NCI-H510A treated with DMSO at 0.1 percent for 48 hours (cell line): ENCODE measurements at regions not wholly inside any gene's neighbourhood (a gene's known extent, or its start where the extent isn't known, plus 50 kb on each side); places are given as distances from the start of the nearest gene placed in this dataset.

Source experiments
- DNase-seq: peaks from one replicate; lab custom pipeline; 2025; lab: John Stamatoyannopoulos, UW

DNA sequence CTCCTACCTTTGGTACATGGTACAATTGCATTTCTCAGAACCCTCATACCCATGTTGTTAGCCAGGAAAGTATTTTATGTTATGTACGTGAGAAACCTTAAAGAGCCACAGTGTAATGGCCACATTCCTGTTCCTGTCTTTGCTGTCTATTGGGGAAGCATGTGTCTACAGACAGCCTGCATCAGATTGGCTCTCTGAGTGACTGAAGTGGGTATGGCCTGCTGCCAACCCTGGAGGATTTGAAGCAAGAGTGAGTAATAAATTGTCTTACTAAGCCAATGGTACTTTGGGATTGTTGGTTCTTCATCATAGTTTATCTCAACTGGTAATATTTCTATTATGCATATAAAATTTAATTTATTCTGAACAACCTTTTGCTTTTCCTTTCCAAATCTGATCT, 574.1 kb downstream of the LMO7 start:
- peak; percentile 20 for DNase-seq

- no peak for DNase-seq
These were observed 562.5 kb downstream of the LMO7 start for GRCh38 chr13:76198568-76199163.

GRCh38 chr13:76189882-76190519, 553.9 kb downstream of the LMO7 start:
- no peak for DNase-seq

- no peak for DNase-seq
These were observed 540.0 kb downstream of the LMO7 start for GRCh38 chr13:76175961-76176725.

GRCh38 chr13:76168661-76169060, 532.5 kb downstream of the LMO7 start:
- DNase-seq, result no peak

DNA sequence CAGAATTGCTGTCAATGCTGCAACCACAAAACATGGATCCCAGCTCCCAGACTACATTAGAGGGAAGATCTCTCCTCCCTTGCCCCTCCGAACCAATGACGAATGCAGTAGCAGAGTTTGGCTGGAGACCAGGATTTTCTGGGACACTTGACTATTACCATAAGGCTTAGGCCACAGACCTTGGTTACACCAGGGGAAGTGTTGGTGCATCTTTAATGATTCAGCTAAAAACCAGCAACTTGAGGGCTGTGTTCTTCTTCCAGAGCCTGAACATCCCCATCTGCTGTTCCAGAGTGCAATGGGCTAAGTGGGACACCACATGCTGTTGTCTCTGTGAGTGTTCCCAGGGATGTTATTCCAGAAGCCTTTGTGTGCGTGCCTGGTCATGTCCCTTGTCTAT, 528.2 kb downstream of the LMO7 start:
- no peak for DNase-seq

- DNase-seq, result no peak
These were observed 527.6 kb downstream of the LMO7 start for GRCh38 chr13:76163761-76164160.

DNA sequence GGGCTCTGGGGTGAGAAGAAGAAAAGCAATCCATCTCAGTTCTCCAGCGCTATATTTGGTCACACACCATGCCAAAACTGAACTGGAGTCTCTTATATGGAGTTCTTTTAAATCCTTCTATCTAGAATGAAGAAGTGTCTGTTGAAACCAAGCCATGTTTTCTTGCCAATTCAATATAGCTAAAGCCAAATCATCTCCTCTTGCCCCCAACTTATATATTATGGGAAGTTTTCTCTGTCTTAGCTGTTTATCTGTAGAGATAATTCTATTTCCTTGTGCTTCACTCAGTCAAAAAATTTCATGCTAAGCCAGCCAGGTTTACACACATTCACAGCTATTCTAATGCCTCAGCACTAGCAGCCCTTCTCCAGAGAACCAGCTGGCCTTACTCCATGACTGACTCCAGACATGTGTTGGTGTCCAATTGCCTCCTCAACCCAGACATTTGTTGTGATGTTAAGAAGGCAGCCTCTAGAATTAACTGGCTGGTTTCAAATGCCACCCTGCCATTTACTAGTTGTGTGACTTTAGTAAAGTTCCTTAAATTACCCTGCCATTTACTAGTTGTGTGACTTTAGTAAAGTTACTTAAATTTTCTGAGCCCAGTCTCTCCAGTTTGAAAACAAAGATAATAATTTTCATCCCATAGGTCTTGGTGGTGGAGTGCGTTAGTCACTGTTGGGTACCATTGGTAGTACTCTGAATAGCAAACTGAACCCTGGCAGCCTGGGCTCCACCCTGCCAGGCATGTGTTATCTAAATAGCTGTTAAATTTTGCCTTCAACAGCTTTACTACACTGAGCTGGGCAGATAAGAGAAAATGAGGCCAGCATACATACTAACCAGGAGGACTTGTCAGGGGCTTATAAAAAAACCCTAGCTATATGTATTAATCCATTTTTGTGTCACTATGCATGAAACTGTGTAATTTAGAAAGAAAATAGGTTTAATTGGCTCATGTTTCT, 525.1 kb downstream of the LMO7 start:
- DNase-seq, result no peak

DNA sequence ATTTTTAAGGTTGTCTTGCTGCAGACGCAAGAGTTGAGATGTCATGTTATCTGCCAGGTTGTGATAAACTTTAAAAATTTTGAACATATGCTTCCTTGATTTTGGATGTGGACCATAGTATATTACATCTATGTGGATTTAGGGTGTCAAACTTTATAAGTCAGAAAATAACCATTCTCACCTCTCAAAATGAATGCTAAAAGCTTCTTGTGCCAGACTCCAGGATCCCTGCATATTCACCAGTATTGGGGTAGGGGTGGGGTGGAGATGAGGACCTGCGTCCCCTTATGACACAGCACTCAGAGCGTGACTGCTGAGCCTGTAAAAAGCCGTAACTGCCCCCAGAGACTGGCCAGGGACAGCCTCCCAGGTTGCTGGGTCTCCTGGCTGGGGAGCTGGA, 524.4 kb downstream of the LMO7 start:
- no peak for DNase-seq

- DNase-seq, result no peak
These were observed 521.8 kb downstream of the LMO7 start for GRCh38 chr13:76157926-76158325.

- no peak for DNase-seq
These were observed 517.1 kb downstream of the LMO7 start for GRCh38 chr13:76153239-76153638.

DNA sequence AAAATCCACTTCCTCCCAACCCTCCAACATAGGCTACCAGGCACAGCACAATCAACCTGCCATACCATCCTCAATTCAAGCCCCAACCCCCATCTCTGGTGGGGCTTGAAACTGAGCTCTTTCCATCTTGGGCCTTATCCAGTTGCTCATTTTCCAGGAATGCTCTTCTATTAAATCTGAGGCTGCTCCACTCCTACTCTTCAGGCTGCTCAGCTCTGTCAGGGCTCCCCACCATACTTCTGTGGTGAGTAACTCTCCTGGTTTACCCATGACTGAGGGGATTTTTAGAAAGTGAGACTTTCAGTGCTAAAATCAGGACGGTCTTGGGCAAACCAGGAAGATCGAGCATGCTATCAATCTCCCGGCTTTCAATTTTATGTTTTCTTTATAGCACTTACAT, 512.8 kb downstream of the LMO7 start:
- DNase-seq, result no peak

- no peak for DNase-seq
These were observed 512.2 kb downstream of the LMO7 start for GRCh38 chr13:76148374-76148773.

- DNase-seq, result no peak
These were observed 496.4 kb downstream of the LMO7 start for GRCh38 chr13:76132532-76132931.

DNA sequence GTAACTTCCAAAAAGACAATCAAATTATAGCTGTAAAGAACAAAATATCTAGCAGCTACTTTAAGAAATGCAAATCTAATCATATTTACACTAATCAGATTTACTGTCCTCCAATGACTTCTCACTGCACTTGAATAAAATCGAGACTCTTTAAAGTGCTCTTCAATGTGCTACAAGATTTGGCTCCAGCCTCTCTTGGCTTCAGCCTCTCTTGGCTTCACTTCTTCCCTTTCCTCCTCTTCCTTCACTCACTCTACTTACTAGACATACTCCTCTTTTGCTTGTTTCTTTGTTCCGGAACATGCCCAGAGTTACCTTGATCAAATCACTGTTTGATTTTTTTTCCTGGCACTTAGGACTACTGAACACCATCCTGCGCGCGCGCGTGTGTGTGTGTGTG, 495.4 kb downstream of the LMO7 start:
- DNase-seq, result no peak

DNA sequence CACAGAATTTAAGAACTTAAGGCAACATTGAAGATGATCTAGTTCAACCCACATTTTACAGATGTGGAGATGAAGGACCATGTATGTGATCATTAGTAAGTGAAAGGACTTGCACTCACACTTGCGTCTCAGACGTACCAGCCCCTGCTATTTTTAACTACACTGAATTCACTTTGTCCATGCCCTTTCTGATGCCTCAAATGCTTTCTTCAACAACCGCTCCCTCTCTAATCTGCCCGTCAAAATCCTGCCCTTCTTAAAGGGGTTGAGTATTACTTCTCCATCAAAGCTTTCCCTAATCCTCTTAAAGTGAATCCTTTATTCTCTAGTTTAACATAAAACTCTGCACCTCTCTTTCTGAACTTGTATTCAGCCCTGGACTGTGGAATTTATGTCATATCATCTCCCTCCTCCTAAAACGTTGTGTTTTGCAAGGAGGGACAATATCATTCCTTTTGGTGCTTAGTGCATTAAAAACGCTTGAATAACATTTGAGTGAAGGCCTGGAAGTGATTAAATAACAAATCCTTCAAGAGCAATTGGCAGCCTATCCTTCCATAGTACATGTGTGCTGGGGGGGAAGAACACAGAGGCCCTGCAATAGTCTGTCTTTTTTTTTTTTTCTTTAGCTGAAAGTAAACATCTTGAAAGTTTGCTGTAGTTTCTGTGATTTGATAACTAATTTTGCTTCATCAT, 493.3 kb downstream of the LMO7 start:
- no peak for DNase-seq

- no peak for DNase-seq
These were observed 491.8 kb downstream of the LMO7 start for GRCh38 chr13:76127922-76128321.

DNA sequence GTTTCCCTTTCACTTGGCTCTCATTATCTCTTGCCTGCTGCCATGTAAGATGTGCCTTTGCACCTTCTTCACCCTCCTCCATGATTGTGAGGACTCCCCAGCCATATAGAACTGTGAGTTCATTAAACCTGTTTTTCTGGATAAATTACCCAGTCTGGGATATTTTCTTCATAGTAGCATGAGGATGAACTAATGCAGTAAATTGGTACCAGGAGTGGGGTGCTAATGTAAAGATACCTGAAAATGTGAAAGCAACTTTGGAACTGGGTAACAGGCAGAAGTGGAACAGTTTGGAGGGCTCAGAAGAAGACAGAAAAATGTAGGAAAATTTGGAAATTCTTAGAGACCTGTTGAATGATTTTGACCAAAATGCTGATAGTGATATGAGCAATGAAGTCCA, 487.4 kb downstream of the LMO7 start:
- no peak for DNase-seq

GRCh38 chr13:76116751-76117360, 480.7 kb downstream of the LMO7 start:
- DNase-seq, result no peak

- DNase-seq, result no peak
These were observed 470.6 kb downstream of the LMO7 start for GRCh38 chr13:76106763-76107162.

- no peak for DNase-seq
These were observed 458.5 kb downstream of the LMO7 start for GRCh38 chr13:76094645-76095044.
